ENCODE measurements at regions not wholly inside any gene's neighbourhood (a gene's known extent, or its start where the extent isn't known, plus 50 kb on each side); places are given as distances from the start of the nearest gene placed in this dataset.
A peak's percentile ranks its signal among the peaks of the same experiment; 100 is the strongest.

DNA sequence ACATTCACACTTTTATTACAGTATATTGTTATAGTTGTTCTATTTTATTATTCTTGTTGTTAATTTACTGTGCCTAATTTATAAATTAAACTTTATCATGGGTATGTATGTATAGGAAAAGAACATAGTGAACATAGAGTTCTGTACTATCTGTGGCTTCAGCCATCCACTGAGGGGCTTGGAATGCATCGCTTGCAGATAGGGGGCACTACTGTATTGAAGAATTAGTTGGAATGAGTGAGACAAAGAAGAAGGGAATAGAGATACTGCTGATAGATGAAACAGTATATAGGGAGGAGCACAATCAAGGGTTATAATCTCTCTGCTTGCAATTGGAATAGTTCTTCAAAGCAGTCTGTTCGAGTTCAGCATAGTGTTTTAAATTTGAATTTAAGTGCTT is 432.2 kb downstream of the RAB38 start:
- TF ChIP-seq, protein P1, sequence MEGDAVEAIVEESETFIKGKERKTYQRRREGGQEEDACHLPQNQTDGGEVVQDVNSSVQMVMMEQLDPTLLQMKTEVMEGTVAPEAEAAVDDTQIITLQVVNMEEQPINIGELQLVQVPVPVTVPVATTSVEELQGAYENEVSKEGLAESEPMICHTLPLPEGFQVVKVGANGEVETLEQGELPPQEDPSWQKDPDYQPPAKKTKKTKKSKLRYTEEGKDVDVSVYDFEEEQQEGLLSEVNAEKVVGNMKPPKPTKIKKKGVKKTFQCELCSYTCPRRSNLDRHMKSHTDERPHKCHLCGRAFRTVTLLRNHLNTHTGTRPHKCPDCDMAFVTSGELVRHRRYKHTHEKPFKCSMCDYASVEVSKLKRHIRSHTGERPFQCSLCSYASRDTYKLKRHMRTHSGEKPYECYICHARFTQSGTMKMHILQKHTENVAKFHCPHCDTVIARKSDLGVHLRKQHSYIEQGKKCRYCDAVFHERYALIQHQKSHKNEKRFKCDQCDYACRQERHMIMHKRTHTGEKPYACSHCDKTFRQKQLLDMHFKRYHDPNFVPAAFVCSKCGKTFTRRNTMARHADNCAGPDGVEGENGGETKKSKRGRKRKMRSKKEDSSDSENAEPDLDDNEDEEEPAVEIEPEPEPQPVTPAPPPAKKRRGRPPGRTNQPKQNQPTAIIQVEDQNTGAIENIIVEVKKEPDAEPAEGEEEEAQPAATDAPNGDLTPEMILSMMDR (conservative IDR thresholded peaks at IDR 0.05 in 1 of 2, IDR thresholded peaks at IDR 0.05 in 1 of 2; ENCODE audit: extremely low read depth in 1 of 2, insufficient read depth in 1 of 2, low read depth in 1 of 2, low read length in 2 of 2): peak in 1 of 2 donors; percentile 5
- TF ChIP-seq EZH2 (IDR thresholded peaks at IDR 0.05; ENCODE audit: borderline replicate concordance, low read length): no peak

Data from mammary epithelial cell (primary cell).